ENCODE measurements at regions not wholly inside any gene's neighbourhood (a gene's known extent, or its start where the extent isn't known, plus 50 kb on each side); places are given as distances from the start of the nearest gene placed in this dataset.

DNA sequence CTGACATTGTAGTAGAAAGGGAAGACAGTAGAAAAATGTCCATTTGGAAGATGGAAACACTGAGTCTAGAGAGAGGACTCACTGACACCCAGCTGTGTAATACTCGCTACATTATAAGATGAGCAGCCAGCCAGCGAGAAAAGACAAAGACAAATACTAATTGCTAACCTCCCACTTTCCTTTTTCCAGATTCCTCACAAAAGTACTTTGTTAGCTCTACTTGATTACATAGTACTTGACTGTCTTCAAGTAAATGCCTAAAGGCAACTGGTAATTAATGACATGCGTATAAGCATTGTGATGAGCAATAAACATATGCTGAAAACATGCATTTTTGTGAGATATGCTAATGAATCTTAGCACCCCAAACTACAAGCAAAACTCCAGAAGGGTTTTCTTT, 363.1 kb downstream of the GPAM start:
- H3K4me3 ChIP-seq (ENCODE audit: low read depth, low read length): no peak overlapping the region
- TF ChIP-seq, protein P1, sequence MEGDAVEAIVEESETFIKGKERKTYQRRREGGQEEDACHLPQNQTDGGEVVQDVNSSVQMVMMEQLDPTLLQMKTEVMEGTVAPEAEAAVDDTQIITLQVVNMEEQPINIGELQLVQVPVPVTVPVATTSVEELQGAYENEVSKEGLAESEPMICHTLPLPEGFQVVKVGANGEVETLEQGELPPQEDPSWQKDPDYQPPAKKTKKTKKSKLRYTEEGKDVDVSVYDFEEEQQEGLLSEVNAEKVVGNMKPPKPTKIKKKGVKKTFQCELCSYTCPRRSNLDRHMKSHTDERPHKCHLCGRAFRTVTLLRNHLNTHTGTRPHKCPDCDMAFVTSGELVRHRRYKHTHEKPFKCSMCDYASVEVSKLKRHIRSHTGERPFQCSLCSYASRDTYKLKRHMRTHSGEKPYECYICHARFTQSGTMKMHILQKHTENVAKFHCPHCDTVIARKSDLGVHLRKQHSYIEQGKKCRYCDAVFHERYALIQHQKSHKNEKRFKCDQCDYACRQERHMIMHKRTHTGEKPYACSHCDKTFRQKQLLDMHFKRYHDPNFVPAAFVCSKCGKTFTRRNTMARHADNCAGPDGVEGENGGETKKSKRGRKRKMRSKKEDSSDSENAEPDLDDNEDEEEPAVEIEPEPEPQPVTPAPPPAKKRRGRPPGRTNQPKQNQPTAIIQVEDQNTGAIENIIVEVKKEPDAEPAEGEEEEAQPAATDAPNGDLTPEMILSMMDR (IDR thresholded peaks at IDR 0.05; ENCODE audit: insufficient read depth, low read length, missing control alignments): no peak
- no peak for DNase-seq (ENCODE audit: low read depth, low spot score)
- CTCF ChIA-PET: no interaction called here
- POLR2A ChIA-PET: no interaction called here

GRCh38 chr10:111821871-111822270, 361.7 kb downstream of the GPAM start:
- ChIA-PET CTCF (no interaction called here), POLR2A (no interaction called here)
- no peak overlapping the region for H3K4me3 ChIP-seq (ENCODE audit: low read depth, low read length)
- TF ChIP-seq, protein P1 (IDR thresholded peaks at IDR 0.05; ENCODE audit: insufficient read depth, low read length, missing control alignments): no peak
- no peak for DNase-seq (ENCODE audit: low read depth, low spot score)

DNA sequence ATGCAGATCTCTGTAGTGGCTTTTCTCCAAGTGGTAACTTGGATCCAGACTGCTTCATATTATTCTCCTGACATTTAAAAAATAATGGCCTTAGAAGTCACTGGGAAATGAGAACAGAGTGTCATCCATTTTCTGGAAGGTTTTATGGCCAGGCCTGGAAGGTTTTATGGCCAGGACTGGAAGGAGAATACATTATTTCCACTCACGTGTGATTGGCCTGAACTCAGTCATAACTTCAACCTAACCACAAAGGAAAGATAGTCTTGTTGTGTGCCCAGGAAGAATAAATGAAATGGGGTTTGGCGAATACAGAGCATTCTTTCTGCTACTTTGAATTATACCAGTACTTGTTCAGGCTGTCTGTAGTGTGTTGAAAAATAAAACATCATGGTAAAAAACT, 360.9 kb downstream of the GPAM start:
- CTCF ChIA-PET: no interaction called here
- no peak for DNase-seq (ENCODE audit: low read depth, low spot score)
- POLR2A ChIA-PET: no interaction called here
- TF ChIP-seq, protein P1 (IDR thresholded peaks at IDR 0.05; ENCODE audit: insufficient read depth, low read length, missing control alignments): no peak
- no peak overlapping the region for H3K4me3 ChIP-seq (ENCODE audit: low read depth, low read length)

DNA sequence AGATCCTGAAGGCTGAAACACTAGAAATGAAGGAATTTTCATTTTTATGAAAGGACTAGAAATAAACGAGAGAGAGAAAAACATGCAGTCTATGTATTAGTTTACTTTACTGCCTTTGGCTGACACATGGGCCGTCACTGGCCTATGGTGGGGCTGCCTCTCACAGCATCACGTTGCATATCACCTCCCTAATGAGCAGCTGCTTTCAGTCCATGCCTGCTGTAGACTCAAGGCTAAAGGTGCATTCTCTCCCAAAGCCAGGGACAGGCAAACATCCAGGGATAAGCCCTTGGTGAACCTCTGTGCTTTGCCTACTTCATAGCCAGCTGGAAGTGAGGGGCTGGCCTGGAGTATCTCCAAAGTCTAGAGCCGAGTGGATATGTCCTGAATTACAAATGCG, 359.4 kb downstream of the GPAM start:
- no peak for DNase-seq (ENCODE audit: low read depth, low spot score)
- no peak overlapping the region for H3K4me3 ChIP-seq (ENCODE audit: low read depth, low read length)
- CTCF ChIA-PET: no interaction called here
- TF ChIP-seq, protein P1 (IDR thresholded peaks at IDR 0.05; ENCODE audit: insufficient read depth, low read length, missing control alignments): no peak
- POLR2A ChIA-PET: no interaction called here

DNA sequence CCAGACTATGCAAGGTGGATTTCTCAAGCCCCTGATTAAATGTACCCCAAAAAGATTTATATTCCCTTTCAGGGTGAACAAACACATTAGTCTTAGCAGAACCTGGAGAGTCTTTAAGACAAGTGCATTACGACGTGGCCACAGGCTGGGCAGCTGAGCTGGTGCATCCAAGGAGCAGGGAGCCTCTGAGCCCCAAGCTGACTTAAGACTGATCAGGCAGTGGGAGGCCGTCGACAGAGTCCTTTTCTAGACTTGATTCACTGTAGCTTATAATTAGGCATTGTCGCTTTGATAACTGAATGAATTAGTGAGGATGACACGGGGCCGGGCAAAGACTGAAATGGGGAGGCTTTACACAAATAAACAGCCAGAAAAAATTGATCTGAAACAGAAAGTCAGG, 353.2 kb downstream of the GPAM start:
- CTCF ChIA-PET: no interaction called here
- TF ChIP-seq, protein P1 (IDR thresholded peaks at IDR 0.05; ENCODE audit: insufficient read depth, low read length, missing control alignments): no peak
- no peak overlapping the region for H3K4me3 ChIP-seq (ENCODE audit: low read depth, low read length)
- POLR2A ChIA-PET: no interaction called here
- no peak for DNase-seq (ENCODE audit: low read depth, low spot score)

GRCh38 chr10:111831058-111831457, 352.5 kb downstream of the GPAM start:
- TF ChIP-seq, protein P1 (IDR thresholded peaks at IDR 0.05; ENCODE audit: insufficient read depth, low read length, missing control alignments): no peak
- POLR2A ChIA-PET: no interaction called here
- CTCF ChIA-PET: no interaction called here
- no peak for DNase-seq (ENCODE audit: low read depth, low spot score)
- H3K4me3 ChIP-seq (ENCODE audit: low read depth, low read length): no peak overlapping the region

Data from AG04449 (cell line).